ENCODE measurements at regions not wholly inside any gene's neighbourhood (a gene's known extent, or its start where the extent isn't known, plus 50 kb on each side); places are given as distances from the start of the nearest gene placed in this dataset.

DNA sequence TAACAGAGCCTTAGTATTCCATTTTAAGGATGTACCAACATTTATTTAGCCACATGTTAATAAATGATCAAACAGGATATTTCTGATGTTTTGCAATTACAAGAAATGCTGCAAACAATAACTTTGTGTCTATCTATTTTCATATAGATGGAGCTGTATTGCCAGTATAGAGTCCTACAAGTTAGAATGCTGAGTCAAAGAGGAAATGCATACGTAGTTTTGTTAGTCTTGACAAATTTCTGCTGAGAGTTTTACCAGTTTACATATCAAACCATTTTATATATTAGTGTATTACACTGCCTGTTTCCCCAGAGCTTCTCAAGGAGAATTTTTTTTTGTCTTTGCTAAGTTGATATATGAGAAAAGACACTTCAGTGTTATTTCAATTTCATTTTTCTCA is 541.7 kb downstream of the SLC16A7 start:
- no peak for DNase-seq
- TF ChIP-seq, protein P1, sequence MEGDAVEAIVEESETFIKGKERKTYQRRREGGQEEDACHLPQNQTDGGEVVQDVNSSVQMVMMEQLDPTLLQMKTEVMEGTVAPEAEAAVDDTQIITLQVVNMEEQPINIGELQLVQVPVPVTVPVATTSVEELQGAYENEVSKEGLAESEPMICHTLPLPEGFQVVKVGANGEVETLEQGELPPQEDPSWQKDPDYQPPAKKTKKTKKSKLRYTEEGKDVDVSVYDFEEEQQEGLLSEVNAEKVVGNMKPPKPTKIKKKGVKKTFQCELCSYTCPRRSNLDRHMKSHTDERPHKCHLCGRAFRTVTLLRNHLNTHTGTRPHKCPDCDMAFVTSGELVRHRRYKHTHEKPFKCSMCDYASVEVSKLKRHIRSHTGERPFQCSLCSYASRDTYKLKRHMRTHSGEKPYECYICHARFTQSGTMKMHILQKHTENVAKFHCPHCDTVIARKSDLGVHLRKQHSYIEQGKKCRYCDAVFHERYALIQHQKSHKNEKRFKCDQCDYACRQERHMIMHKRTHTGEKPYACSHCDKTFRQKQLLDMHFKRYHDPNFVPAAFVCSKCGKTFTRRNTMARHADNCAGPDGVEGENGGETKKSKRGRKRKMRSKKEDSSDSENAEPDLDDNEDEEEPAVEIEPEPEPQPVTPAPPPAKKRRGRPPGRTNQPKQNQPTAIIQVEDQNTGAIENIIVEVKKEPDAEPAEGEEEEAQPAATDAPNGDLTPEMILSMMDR (IDR thresholded peaks at IDR 0.05), result no peak
- Mint-ChIP-seq H3K36me3 (ENCODE audit: low read depth) (no peaks in the 10 kb centered on the region), H3K9me3 (no peaks in the 10 kb centered on the region), H3K27me3 (ENCODE audit: low read depth, poor library complexity) (peaks cover 3% of the 10 kb centered on the region), H3K27ac (no peak overlapping the region), H3K4me1 (no peaks in the 10 kb centered on the region), H3K4me3 (no peak overlapping the region)

DNA sequence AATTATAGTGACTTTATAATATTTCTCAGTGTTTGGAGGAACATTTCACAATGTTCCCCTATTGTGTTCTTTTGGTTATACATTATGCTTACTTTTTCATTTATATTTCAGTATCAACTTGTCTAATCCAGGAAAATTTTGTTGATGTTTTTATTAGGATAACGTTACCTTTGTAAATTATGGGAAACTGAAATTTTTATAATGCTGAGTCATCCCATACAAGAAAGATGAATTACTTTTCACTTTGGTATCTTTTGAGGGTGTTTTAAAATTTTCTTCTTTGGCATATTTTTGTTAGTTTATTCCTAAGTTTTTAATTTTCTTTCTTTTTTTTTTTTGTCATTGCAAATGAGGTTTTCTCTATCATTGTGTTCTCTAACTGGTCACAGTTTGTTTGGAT is 542.7 kb downstream of the SLC16A7 start:
- Mint-ChIP-seq H3K36me3 (ENCODE audit: low read depth) (no peaks in the 10 kb centered on the region), H3K9me3 (no peaks in the 10 kb centered on the region), H3K4me1 (no peaks in the 10 kb centered on the region), H3K4me3 (no peak overlapping the region), H3K27me3 (ENCODE audit: low read depth, poor library complexity) (peaks cover 3% of the 10 kb centered on the region), H3K27ac (no peak overlapping the region)
- DNase-seq, result no peak
- TF ChIP-seq, protein P1 (IDR thresholded peaks at IDR 0.05), result no peak

DNA sequence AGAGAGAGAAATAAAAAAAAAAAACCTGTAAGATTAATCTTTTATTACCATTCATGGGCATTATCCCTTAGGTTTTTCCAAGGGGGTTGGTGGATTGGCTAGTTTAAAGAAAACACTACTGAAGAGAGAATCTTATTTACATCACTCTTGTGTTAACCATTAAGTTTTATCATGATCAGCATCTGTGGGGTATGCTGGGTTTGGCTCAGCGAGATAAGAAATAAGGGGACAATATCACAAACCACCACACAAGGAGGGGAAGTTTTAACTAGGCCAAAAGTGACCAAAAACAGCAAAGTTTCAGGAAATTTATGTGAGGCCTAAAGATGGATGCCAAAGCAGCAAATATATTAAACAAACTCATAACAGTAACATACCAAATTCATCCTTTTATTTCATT is 548.6 kb downstream of the SLC16A7 start:
- Mint-ChIP-seq H3K4me1 (no peaks in the 10 kb centered on the region), H3K4me3 (no peak overlapping the region), H3K27ac (no peak overlapping the region), H3K9me3 (no peaks in the 10 kb centered on the region), H3K36me3 (ENCODE audit: low read depth) (no peaks in the 10 kb centered on the region), H3K27me3 (ENCODE audit: low read depth, poor library complexity) (no peaks in the 10 kb centered on the region)
- no peak for DNase-seq
- TF ChIP-seq, protein P1 (IDR thresholded peaks at IDR 0.05), result no peak

DNA sequence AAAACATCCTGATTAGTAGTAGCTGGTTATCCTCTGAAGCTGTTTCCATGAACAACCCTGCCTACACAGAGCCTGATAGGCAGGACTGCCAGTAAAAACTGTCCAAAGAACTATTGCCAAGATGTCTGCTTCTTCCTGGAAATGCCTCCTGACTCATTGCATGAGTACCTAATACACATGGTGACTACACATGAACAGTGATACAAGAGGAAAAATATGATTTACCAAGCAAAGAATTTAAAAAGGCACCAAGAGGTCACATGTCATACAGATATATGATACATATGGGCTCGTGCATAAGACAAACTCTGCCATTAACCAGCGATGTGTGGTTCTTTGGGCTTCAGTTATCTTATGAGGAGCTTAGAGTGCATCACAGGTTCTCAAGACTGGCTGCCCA is 552.3 kb downstream of the SLC16A7 start:
- H3K4me1 Mint-ChIP-seq, result no peaks in the 10 kb centered on the region
- no peaks in the 10 kb centered on the region for H3K36me3 Mint-ChIP-seq (ENCODE audit: low read depth)
- TF ChIP-seq, protein P1 (IDR thresholded peaks at IDR 0.05), result no peak
- H3K27ac Mint-ChIP-seq, result no peak overlapping the region
- no peak for DNase-seq
- H3K4me3 Mint-ChIP-seq, result no peak overlapping the region
- no peaks in the 10 kb centered on the region for H3K27me3 Mint-ChIP-seq (ENCODE audit: low read depth, poor library complexity)
- no peaks in the 10 kb centered on the region for H3K9me3 Mint-ChIP-seq

DNA sequence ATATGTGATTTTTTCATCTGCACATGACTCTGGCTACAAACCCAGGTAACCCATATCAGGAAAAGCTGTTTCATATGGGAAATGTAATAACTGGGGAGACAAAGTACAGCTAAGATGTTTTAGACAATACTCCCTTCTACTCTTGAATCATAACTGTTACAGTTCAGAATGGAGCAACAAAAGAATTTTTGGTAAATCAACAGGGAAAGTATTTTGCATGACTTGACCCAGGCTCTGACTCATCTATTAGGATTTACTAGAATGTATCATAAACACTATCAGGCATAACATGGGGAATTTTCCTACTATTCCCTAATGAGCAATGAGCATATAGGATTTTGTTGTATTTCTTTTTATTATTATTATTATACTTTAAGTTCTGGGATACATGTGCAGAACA is 553.0 kb downstream of the SLC16A7 start:
- no peak for DNase-seq
- TF ChIP-seq, protein P1 (IDR thresholded peaks at IDR 0.05), result no peak
- Mint-ChIP-seq H3K27ac (no peak overlapping the region), H3K9me3 (no peaks in the 10 kb centered on the region), H3K36me3 (ENCODE audit: low read depth) (no peaks in the 10 kb centered on the region), H3K27me3 (ENCODE audit: low read depth, poor library complexity) (no peaks in the 10 kb centered on the region), H3K4me3 (no peak overlapping the region), H3K4me1 (no peaks in the 10 kb centered on the region)

DNA sequence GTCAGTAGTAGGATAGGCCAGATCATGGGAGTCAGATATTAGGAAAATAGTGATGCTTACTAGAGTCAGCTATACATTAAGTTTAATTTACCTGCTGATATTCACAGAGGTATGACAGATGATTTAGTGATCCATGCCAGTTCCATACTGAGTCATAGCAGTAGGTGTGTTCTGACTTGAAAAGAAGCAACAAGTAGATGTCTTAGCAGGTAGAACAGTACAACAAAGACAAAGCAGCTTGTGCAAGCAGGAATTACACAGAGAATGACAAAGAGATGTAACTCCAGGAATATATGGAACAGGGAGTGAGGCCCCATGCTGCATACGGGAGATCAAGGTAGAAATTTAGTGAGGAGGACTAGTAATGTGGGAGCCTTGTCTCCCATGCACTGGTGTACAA is 556.9 kb downstream of the SLC16A7 start:
- no peaks in the 10 kb centered on the region for H3K9me3 Mint-ChIP-seq
- no peaks in the 10 kb centered on the region for H3K27me3 Mint-ChIP-seq (ENCODE audit: low read depth, poor library complexity)
- no peak overlapping the region for H3K27ac Mint-ChIP-seq
- no peaks in the 10 kb centered on the region for H3K36me3 Mint-ChIP-seq (ENCODE audit: low read depth)
- H3K4me1 Mint-ChIP-seq, result no peaks in the 10 kb centered on the region
- TF ChIP-seq, protein P1 (IDR thresholded peaks at IDR 0.05), result no peak
- H3K4me3 Mint-ChIP-seq, result no peak overlapping the region
- no peak for DNase-seq

All from nephron progenitor cell (in vitro differentiated cells).